Mesodermal cell (in vitro differentiated cells): ENCODE measurements at regions not wholly inside any gene's neighbourhood (a gene's known extent, or its start where the extent isn't known, plus 50 kb on each side); places are given as distances from the start of the nearest gene placed in this dataset.
"Not testable (repeated sequence)": the region's sequence is repeated elsewhere in the genome, so short reads cannot be mapped to it uniquely, and the experiment has no call there.

Experiments
- H3K27ac ChIP-seq: 2 replicates; pipeline ENCODE4 v1.7.0; 2013; ENCODE audit warnings: mild to moderate bottlenecking, low read depth, low read length, moderate library complexity; ENCODE audit not compliant: severe bottlenecking
- H3K36me3 ChIP-seq: 2 replicates; pipeline ENCODE4 v1.7.1; 2013; ENCODE audit warnings: mild to moderate bottlenecking, low read length, moderate library complexity; ENCODE audit not compliant: control insufficient read depth, insufficient read depth
- H3K4me1 ChIP-seq: one replicate; pipeline ENCODE4 v1.7.1; 2013; ENCODE audit warnings: mild to moderate bottlenecking, low read length; ENCODE audit not compliant: insufficient read depth, control insufficient read depth, poor library complexity, severe bottlenecking
- H3K4me3 ChIP-seq: 2 replicates; pipeline ENCODE4 v1.7.0; 2013; ENCODE audit warnings: low read length, control low read depth, mild to moderate bottlenecking; ENCODE audit not compliant: insufficient read depth, poor library complexity, severe bottlenecking; ENCODE audit errors: extremely low read depth
- H3K9me3 ChIP-seq: 2 replicates; pipeline ENCODE4 v1.7.1; 2013; ENCODE audit warnings: mild to moderate bottlenecking, low read length, moderate library complexity; ENCODE audit not compliant: control insufficient read depth
- WGBS, 2 experiments: methylation state at CpG; one replicate each; pipeline ENCODE4 v1.1.5; 2013; ENCODE audit warnings: missing lambda C conversion rate in 2 of 2; ENCODE audit not compliant: insufficient coverage in 2 of 2; 5-methylcytosine and 5-hydroxymethylcytosine counted together

DNA sequence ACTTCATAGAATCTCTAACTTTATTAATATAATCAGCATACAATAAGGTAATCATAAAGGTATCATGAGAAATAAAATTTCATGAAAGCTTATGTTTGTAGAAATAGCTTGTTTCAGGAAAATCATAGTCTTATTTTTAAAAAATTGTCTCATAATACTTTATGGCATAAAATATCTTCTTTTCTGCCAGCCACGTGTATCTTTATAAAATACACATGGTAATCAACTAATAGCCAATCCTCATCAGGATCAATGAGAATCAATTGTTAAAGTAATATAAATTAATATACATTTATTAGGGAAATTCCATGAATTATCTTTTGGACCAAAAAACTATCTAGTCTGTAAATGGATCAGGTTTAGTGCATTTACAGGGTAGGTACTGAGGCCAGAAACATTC is 227.0 kb downstream of the ZNF716 start:
- H3K36me3 ChIP-seq, H3K4me3 ChIP-seq, H3K9me3 ChIP-seq, H3K27ac ChIP-seq, H3K4me1 ChIP-seq: not testable (repeated sequence)
- no CpG with 5 or more reads among the region's 1 CpG for WGBS, 2 experiments

DNA sequence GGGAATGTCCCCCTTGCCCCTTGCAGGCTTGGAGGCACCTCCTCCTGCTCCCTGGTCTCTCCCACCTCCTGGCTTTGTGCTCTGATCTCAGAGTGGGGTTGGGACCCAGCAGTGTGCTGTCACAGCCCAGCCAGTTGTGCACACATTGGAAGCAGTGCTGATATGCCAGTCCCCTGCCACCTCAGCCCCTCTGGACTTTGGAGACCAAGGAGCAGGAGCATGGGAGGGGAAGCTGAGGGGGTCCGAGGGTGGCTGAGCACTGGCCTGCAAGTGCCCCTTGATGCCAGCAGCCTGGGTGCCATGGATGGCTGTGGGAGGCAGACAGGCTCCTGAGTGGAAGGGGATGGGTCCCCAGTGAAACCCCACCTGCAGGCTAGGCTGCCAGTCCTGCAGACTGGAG is 235.4 kb downstream of the ZNF716 start:
- peaks cover 8% of the 10 kb centered on the region for H3K9me3 ChIP-seq
- no peak overlapping the region for H3K27ac ChIP-seq
- no peaks in the 10 kb centered on the region for H3K4me1 ChIP-seq
- H3K36me3 ChIP-seq = no peaks in the 10 kb centered on the region
- no peak overlapping the region for H3K4me3 ChIP-seq
- WGBS, 2 experiments = 29% methylated on average over 1 of the region's 1 CpG; no CpG with 5 or more reads in 1 of the 2 experiments
